HEK293T (cell line): ENCODE measurements at regions not wholly inside any gene's neighbourhood (a gene's known extent, or its start where the extent isn't known, plus 50 kb on each side); places are given as distances from the start of the nearest gene placed in this dataset.

ENCODE experiments used
- CTCF ChIA-PET: fragments of 350-600 bp; formaldehyde crosslinking; extraction: SDS; loops from one replicate; lab custom pipeline; 2021; ENCODE audit warnings: antibody characterized with exemption, inconsistent platforms; lab: Yijun Ruan, JAX
- POLR2A ChIA-PET: fragments of 350-600 bp; formaldehyde crosslinking; extraction: SDS; loops from one replicate; lab custom pipeline; 2020; ENCODE audit warnings: antibody characterized with exemption, inconsistent platforms; lab: Yijun Ruan, JAX
- DNase-seq: peaks from one replicate; pipeline ENCODE4 v3.0.0; 2012; ENCODE audit warnings: mixed read lengths; ENCODE audit errors: extremely low spot score
- ARNT ChIP-seq: fragments of 450-650 bp; IDR thresholded peaks from 2 replicates; pipeline ENCODE4 v1.6.1; 2017; ENCODE audit warnings: mild to moderate bottlenecking
- BHLHE40 ChIP-seq: fragments of 450-650 bp; IDR thresholded peaks from 2 replicates; pipeline ENCODE4 v1.6.1; 2016; ENCODE audit warnings: mild to moderate bottlenecking, moderate library complexity, borderline replicate concordance
- CTBP1 ChIP-seq: fragments of 450-650 bp; IDR thresholded peaks from 2 replicates; pipeline ENCODE4 v1.6.1; 2016; ENCODE audit warnings: borderline replicate concordance
- ELF4 ChIP-seq: fragments of 450-650 bp; IDR thresholded peaks from 2 replicates; pipeline ENCODE4 v1.6.1; 2017; ENCODE audit warnings: antibody characterized with exemption
- FOXA1 ChIP-seq: fragments of 450-650 bp; IDR thresholded peaks from 2 replicates; pipeline ENCODE4 v1.6.1; 2016; ENCODE audit warnings: mild to moderate bottlenecking
- FOXK2 ChIP-seq: fragments of 450-650 bp; IDR thresholded peaks from 2 replicates; pipeline ENCODE4 v1.6.1; 2016; ENCODE audit warnings: mild to moderate bottlenecking
- FOXM1 ChIP-seq: fragments of 450-650 bp; IDR thresholded peaks from 2 replicates; pipeline ENCODE4 v1.6.1; 2017; ENCODE audit warnings: mild to moderate bottlenecking, borderline replicate concordance
- HDGF ChIP-seq: fragments of 450-650 bp; IDR thresholded peaks from 2 replicates; pipeline ENCODE4 v1.6.1; 2017; ENCODE audit warnings: antibody characterized with exemption, borderline replicate concordance
- L3MBTL2 ChIP-seq: fragments of 450-650 bp; conservative IDR thresholded peaks from 2 replicates; pipeline ENCODE4 v1.6.1; 2016; ENCODE audit warnings: mild to moderate bottlenecking
- LEF1 ChIP-seq: fragments of 450-650 bp; IDR thresholded peaks from 2 replicates; pipeline ENCODE4 v1.6.1; 2017; ENCODE audit warnings: mild to moderate bottlenecking, borderline replicate concordance
- NFRKB ChIP-seq: fragments of 450-650 bp; IDR thresholded peaks from 2 replicates; pipeline ENCODE4 v1.6.1; 2016; ENCODE audit warnings: mild to moderate bottlenecking, moderate library complexity
- SP1 ChIP-seq: fragments of 450-650 bp; IDR thresholded peaks from 2 replicates; pipeline ENCODE4 v1.6.1; 2017
- SUZ12 ChIP-seq: fragments of 450-650 bp; IDR thresholded peaks from 2 replicates; pipeline ENCODE4 v1.6.1; 2016; ENCODE audit warnings: mild to moderate bottlenecking
- TARDBP ChIP-seq: fragments of 450-650 bp; IDR thresholded peaks from 2 replicates; pipeline ENCODE4 v1.6.1; 2016
- ZNF384 ChIP-seq: fragments of 450-650 bp; IDR thresholded peaks from 2 replicates; pipeline ENCODE4 v1.6.1; 2016
- TF ChIP-seq, protein P1 (sequence below): fragments of 450-650 bp; IDR thresholded peaks from 2 replicates; pipeline ENCODE4 v1.6.1; 2016

GRCh38 chr3:177475356-177475665, 278.0 kb upstream of the TBL1XR1 start:
- CTCF ChIA-PET, result no interaction called here
- no peak for DNase-seq
- POLR2A ChIA-PET, result no interaction called here
- TF ChIP-seq ZNF384 (no peak), SUZ12 (no peak), NFRKB (no peak), L3MBTL2 (no peak), BHLHE40 (no peak), ARNT (no peak), CTBP1 (no peak), FOXM1 (no peak), HDGF (no peak), LEF1 (no peak)
- TF ChIP-seq, protein P1, sequence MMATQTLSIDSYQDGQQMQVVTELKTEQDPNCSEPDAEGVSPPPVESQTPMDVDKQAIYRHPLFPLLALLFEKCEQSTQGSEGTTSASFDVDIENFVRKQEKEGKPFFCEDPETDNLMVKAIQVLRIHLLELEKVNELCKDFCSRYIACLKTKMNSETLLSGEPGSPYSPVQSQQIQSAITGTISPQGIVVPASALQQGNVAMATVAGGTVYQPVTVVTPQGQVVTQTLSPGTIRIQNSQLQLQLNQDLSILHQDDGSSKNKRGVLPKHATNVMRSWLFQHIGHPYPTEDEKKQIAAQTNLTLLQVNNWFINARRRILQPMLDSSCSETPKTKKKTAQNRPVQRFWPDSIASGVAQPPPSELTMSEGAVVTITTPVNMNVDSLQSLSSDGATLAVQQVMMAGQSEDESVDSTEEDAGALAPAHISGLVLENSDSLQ, result no peak

- POLR2A ChIA-PET, result no interaction called here
- CTCF ChIA-PET, result interaction anchor here (0.6 kb wide), 1 partner anchor 424 kb away, joined by 3 read pairs; no protein-coding TSS in a partner anchor
Measured at GRCh38 chr3:177476495-177476894, 279.2 kb upstream of the TBL1XR1 start.

DNA sequence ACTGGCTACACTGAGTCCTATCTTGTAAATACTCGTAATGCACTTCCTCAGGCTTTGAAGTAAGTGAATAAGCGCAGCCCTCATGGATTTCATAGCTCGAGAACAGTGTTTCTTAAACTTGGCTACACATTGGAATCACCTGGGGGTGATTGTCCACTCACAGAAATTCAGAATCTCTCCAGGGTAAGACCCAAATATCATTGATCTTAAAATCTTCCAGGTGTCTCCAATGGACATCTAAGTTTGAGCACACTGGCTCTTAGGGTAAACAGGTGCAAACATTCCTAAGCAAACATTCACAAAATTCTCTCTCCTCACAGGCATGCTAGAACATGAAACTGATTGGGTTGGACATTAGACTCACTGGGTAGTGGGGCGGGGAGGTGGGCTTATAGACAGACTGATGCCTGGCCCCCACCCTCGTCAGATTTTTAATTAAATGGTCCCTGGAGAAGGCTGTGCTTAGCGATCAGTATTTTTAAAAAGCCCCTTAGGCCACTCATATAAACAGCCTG, 279.7 kb upstream of the TBL1XR1 start:
- CTCF ChIA-PET, result interaction anchor here (0.6 kb wide), 1 partner anchor 425 kb away, joined by 3 read pairs; no protein-coding TSS in a partner anchor
- POLR2A ChIA-PET, result no interaction called here
- no peak for TF ChIP-seq FOXA1
- no peak for DNase-seq

More at GRCh38 chr3:177476495-177476894, 279.2 kb upstream of the TBL1XR1 start:
- DNase-seq, result no peak
- TF ChIP-seq SUZ12, result no peak
- no peak for TF ChIP-seq CTBP1

- ChIA-PET CTCF (no interaction called here), POLR2A (no interaction called here)
- no peak for DNase-seq
- no peak for TF ChIP-seq BHLHE40
Measured at GRCh38 chr3:177478170-177478867, 281.0 kb upstream of the TBL1XR1 start.

DNA sequence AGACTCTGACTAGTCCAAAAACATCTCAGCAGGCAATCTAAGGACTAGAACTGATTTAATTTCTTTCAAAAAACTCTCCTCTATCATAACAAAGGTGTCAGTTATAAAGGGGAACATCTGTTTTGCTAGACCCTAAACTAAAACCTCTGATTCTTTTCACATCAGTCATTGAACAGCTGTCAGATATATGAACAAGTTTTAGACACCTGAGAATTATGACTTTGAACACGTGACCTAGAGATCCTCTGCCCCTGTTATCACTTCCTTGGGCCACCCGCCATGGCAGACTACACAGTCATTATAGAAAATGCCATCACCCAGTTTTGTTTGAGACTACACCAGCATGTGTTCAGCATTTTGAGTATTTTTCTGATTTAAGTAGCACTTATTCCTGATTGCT, 282.3 kb upstream of the TBL1XR1 start:
- no peak for DNase-seq
- POLR2A ChIA-PET, result no interaction called here
- CTCF ChIA-PET, result no interaction called here
- TF ChIP-seq FOXM1, result no peak
- TF ChIP-seq, protein P1, result no peak
- no peak for TF ChIP-seq TARDBP
- TF ChIP-seq HDGF, result no peak
- no peak for TF ChIP-seq CTBP1
- no peak for TF ChIP-seq FOXK2
- TF ChIP-seq NFRKB, result no peak
- TF ChIP-seq ZNF384, result no peak
- no peak for TF ChIP-seq ELF4
- no peak for TF ChIP-seq BHLHE40
- TF ChIP-seq SP1, result no peak
- TF ChIP-seq SUZ12, result no peak
- TF ChIP-seq FOXA1, result no peak
- no peak for TF ChIP-seq L3MBTL2
- no peak for TF ChIP-seq LEF1
- no peak for TF ChIP-seq ARNT

- ChIA-PET POLR2A (no interaction called here), CTCF (no interaction called here)
- TF ChIP-seq BHLHE40, result no peak
- TF ChIP-seq SUZ12, result no peak
- no peak for TF ChIP-seq FOXK2
- no peak for TF ChIP-seq L3MBTL2
- TF ChIP-seq FOXM1, result no peak
- no peak for TF ChIP-seq FOXA1
- TF ChIP-seq SP1, result no peak
- DNase-seq, result no peak
Measured at GRCh38 chr3:177481329-177481728, 284.0 kb upstream of the TBL1XR1 start.

- POLR2A ChIA-PET, result no interaction called here
- TF ChIP-seq L3MBTL2, result no peak
- no peak for TF ChIP-seq FOXA1
- TF ChIP-seq LEF1, result no peak
- no peak for TF ChIP-seq CTBP1
- no peak for TF ChIP-seq HDGF
- TF ChIP-seq, protein P1, result no peak
- TF ChIP-seq ZNF384, result no peak
- no peak for TF ChIP-seq ARNT
- no peak for TF ChIP-seq FOXK2
- no peak for DNase-seq
- CTCF ChIA-PET, result no interaction called here
Measured at GRCh38 chr3:177482048-177482691, 284.9 kb upstream of the TBL1XR1 start.
